Astrocyte (in vitro differentiated cells and primary cell): ENCODE measurements at regions not wholly inside any gene's neighbourhood (a gene's known extent, or its start where the extent isn't known, plus 50 kb on each side); places are given as distances from the start of the nearest gene placed in this dataset.

ENCODE experiments used
- EZH2 ChIP-seq: IDR thresholded peaks from 2 replicates; pipeline ENCODE4 v1.6.1; 2012; ENCODE audit warnings: mild to moderate bottlenecking, low read length, inconsistent platforms; ENCODE audit not compliant: insufficient read depth
- TF ChIP-seq, protein P1 (sequence below): IDR thresholded peaks from 2 replicates; pipeline ENCODE4 v1.5.1; 2011; ENCODE audit warnings: low read depth, mild to moderate bottlenecking, inconsistent platforms, low read length, moderate library complexity; ENCODE audit not compliant: insufficient read depth

DNA sequence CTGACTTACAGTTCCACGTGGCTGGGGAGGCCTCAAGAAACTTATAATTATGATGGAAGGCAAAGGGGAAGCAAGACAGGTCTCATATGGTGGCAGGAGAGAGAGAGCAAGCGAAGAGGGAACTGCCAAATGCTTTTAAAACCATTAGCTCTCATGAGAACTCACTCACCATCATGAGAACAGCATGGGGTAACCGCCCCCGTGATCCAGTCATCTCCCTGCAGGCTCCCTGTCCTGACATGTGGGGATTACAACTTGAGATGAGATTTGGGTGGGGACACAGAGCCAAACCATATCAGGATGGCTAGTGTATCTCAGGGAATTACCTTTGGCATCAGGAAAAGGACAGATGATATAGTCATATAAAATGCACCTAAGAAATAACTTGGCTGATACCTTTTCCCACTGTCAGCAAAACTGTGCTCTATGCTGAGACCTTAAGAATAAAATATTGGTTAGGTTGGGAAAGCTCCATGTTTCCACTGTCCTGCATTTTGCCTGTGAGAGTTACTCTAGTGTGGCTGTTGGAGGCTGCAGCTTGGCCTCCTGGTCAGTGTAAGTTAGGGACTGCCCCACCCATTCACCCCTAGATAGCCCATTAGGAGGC lies 110.3 kb downstream of the UCHL1 start:
- TF ChIP-seq, protein P1, sequence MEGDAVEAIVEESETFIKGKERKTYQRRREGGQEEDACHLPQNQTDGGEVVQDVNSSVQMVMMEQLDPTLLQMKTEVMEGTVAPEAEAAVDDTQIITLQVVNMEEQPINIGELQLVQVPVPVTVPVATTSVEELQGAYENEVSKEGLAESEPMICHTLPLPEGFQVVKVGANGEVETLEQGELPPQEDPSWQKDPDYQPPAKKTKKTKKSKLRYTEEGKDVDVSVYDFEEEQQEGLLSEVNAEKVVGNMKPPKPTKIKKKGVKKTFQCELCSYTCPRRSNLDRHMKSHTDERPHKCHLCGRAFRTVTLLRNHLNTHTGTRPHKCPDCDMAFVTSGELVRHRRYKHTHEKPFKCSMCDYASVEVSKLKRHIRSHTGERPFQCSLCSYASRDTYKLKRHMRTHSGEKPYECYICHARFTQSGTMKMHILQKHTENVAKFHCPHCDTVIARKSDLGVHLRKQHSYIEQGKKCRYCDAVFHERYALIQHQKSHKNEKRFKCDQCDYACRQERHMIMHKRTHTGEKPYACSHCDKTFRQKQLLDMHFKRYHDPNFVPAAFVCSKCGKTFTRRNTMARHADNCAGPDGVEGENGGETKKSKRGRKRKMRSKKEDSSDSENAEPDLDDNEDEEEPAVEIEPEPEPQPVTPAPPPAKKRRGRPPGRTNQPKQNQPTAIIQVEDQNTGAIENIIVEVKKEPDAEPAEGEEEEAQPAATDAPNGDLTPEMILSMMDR, result no peak
- TF ChIP-seq EZH2, result no peak
